ENCODE measurements at regions not wholly inside any gene's neighbourhood (a gene's known extent, or its start where the extent isn't known, plus 50 kb on each side); places are given as distances from the start of the nearest gene placed in this dataset.

DNA sequence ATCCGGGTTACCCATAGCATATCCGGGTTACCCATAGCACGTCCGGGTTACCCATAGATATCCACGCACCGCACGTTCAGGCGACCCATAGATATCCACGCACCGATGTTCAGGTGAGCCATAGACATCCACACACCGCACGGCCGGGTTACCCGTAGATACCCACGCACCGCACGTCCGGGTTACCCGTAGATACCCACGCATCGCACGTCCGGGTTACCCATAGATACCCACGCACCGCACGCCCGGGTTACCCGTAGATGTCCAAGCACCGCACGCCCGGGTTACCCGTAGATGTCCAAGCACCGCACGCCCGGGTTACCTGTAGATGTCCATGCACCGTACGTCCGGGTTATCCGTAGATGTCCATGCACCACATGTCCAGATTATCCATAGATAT is 60.3 kb upstream of the SYT1 start:
- Histone ChIP-seq H3K4me2 (ENCODE audit: low read depth, low read length, poor library complexity, severe bottlenecking) (no peak overlapping the region), H3K9me2 (replicated peaks; ENCODE audit: low read depth, low read length) (no peaks in the 10 kb centered on the region), H3K36me3 (ENCODE audit: insufficient read depth, low read length) (no peaks in the 10 kb centered on the region), H3K9me3 (ENCODE audit: insufficient read depth, low read depth, low read length) (no peaks in the 10 kb centered on the region), H3K4me3 (ENCODE audit: low read length, poor library complexity, severe bottlenecking) (no peak overlapping the region), H3F3A (ENCODE audit: low read depth) (no peaks in the 10 kb centered on the region), H3K27me3 (ENCODE audit: insufficient read depth, low read length, poor library complexity, severe bottlenecking) (no peaks in the 10 kb centered on the region), H3K79me2 (ENCODE audit: insufficient read depth, low read length) (no peaks in the 10 kb centered on the region), H4K20me1 (ENCODE audit: insufficient read depth, low read length, poor library complexity, severe bottlenecking) (no peaks in the 10 kb centered on the region), H2AFZ (ENCODE audit: low read length) (no peak overlapping the region), H3K9ac (ENCODE audit: low read depth, low read length, poor library complexity, severe bottlenecking) (no peak overlapping the region), H3K4me1 (ENCODE audit: insufficient read depth, low read length, poor library complexity, severe bottlenecking) (no peaks in the 10 kb centered on the region)
- TF ChIP-seq, protein P1, sequence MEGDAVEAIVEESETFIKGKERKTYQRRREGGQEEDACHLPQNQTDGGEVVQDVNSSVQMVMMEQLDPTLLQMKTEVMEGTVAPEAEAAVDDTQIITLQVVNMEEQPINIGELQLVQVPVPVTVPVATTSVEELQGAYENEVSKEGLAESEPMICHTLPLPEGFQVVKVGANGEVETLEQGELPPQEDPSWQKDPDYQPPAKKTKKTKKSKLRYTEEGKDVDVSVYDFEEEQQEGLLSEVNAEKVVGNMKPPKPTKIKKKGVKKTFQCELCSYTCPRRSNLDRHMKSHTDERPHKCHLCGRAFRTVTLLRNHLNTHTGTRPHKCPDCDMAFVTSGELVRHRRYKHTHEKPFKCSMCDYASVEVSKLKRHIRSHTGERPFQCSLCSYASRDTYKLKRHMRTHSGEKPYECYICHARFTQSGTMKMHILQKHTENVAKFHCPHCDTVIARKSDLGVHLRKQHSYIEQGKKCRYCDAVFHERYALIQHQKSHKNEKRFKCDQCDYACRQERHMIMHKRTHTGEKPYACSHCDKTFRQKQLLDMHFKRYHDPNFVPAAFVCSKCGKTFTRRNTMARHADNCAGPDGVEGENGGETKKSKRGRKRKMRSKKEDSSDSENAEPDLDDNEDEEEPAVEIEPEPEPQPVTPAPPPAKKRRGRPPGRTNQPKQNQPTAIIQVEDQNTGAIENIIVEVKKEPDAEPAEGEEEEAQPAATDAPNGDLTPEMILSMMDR (conservative IDR thresholded peaks at IDR 0.05; ENCODE audit: low read length), result no peak

Data from Loucy (cell line).